Smooth muscle cell (in vitro differentiated cells): ENCODE measurements at regions not wholly inside any gene's neighbourhood (a gene's known extent, or its start where the extent isn't known, plus 50 kb on each side); places are given as distances from the start of the nearest gene placed in this dataset.

ENCODE experiments used
- DNase-seq: peaks from one replicate; lab custom pipeline; 2025; ENCODE audit not compliant: unreplicated experiment; lab: John Stamatoyannopoulos, UW
- H2AFZ ChIP-seq: fragments of 200-600 bp; sonication (generic); 2 replicates; pipeline ENCODE4 v1.6.0; 2016; ENCODE audit warnings: antibody characterized with exemption, low read depth, mild to moderate bottlenecking
- H3F3A ChIP-seq: fragments of 200-600 bp; sonication (generic); 2 replicates; pipeline ENCODE4 v1.6.0; 2017; ENCODE audit warnings: antibody characterized with exemption, low read depth
- H3K27ac ChIP-seq: fragments of 200-600 bp; sonication (generic); 2 replicates; pipeline ENCODE4 v1.5.1; 2016; ENCODE audit warnings: low read depth, mild to moderate bottlenecking
- H3K27me3 ChIP-seq: fragments of 200-600 bp; sonication (generic); 2 replicates; pipeline ENCODE4 v1.6.1; 2016; ENCODE audit warnings: low read depth, mild to moderate bottlenecking
- H3K36me3 ChIP-seq: fragments of 200-600 bp; sonication (generic); 2 replicates; pipeline ENCODE4 v1.5.1; 2016; ENCODE audit warnings: low read depth
- H3K4me1 ChIP-seq: fragments of 200-600 bp; sonication (generic); 2 replicates; pipeline ENCODE4 v1.5.1; 2016; ENCODE audit warnings: low read depth
- H3K4me2 ChIP-seq: fragments of 200-600 bp; sonication (generic); 2 replicates; pipeline ENCODE4 v1.6.0; 2016; ENCODE audit warnings: mild to moderate bottlenecking
- H3K4me3 ChIP-seq: fragments of 200-600 bp; sonication (generic); 2 replicates; pipeline ENCODE4 v1.5.1; 2016; ENCODE audit warnings: mild to moderate bottlenecking
- H3K79me2 ChIP-seq: fragments of 200-600 bp; sonication (generic); 2 replicates; pipeline ENCODE4 v1.6.0; 2016; ENCODE audit warnings: low read depth, mild to moderate bottlenecking
- H3K9ac ChIP-seq: fragments of 200-600 bp; sonication (generic); 2 replicates; pipeline ENCODE4 v1.6.0; 2016; ENCODE audit warnings: low read depth
- H3K9me3 ChIP-seq: fragments of 200-600 bp; sonication (generic); replicated peaks from 2 replicates; pipeline ENCODE4 v1.5.1; 2016; ENCODE audit warnings: low read depth
- H4K20me1 ChIP-seq: fragments of 200-600 bp; sonication (generic); 2 replicates; pipeline ENCODE4 v1.6.0; 2016; ENCODE audit warnings: low read depth
- CTCF ChIP-seq: fragments of 200-600 bp; sonication (generic); IDR thresholded peaks from 2 replicates; pipeline ENCODE4 v1.5.1; 2017; ENCODE audit warnings: borderline replicate concordance, mild to moderate bottlenecking, antibody characterized with exemption; ENCODE audit not compliant: insufficient read depth, poor library complexity, severe bottlenecking
- WGBS: methylation state at CpG from one replicate; pipeline ENCODE4 v1.1.7; 2016; ENCODE audit warnings: low lambda C conversion rate; 5-methylcytosine and 5-hydroxymethylcytosine counted together

- Histone ChIP-seq H3K79me2 (no peaks in the 10 kb centered on the region), H3K9me3 (no peaks in the 10 kb centered on the region), H3K4me3 (no peak overlapping the region), H3K27me3 (no peaks in the 10 kb centered on the region), H3K27ac (no peak overlapping the region), H3F3A (no peaks in the 10 kb centered on the region), H3K9ac (no peak overlapping the region), H3K4me2 (no peak overlapping the region), H2AFZ (no peak overlapping the region), H4K20me1 (no peaks in the 10 kb centered on the region), H3K36me3 (no peaks in the 10 kb centered on the region), H3K4me1 (no peaks in the 10 kb centered on the region)
- no peak for TF ChIP-seq CTCF
- 59% methylated on average over 3 of the region's 3 CpGs for WGBS
- DNase-seq = no peak
Observed at GRCh38 chr1:233485809-233486398, 128.0 kb upstream of the KCNK1 start.

- Histone ChIP-seq H3K9ac (no peak overlapping the region), H3F3A (no peaks in the 10 kb centered on the region), H3K79me2 (no peaks in the 10 kb centered on the region), H3K27me3 (no peaks in the 10 kb centered on the region), H3K27ac (no peak overlapping the region), H3K36me3 (no peaks in the 10 kb centered on the region), H3K9me3 (no peaks in the 10 kb centered on the region), H2AFZ (no peak overlapping the region), H3K4me3 (no peak overlapping the region), H3K4me1 (no peaks in the 10 kb centered on the region), H3K4me2 (no peak overlapping the region), H4K20me1 (no peaks in the 10 kb centered on the region)
- no peak for DNase-seq
- no peak for TF ChIP-seq CTCF
Observed at GRCh38 chr1:233487408-233487807, 126.5 kb upstream of the KCNK1 start.

GRCh38 chr1:233489411-233489810 lies 124.5 kb upstream of the KCNK1 start:
- Histone ChIP-seq H3K27me3 (no peaks in the 10 kb centered on the region), H2AFZ (no peak overlapping the region), H3K36me3 (no peaks in the 10 kb centered on the region), H3K79me2 (no peaks in the 10 kb centered on the region), H3K9ac (no peak overlapping the region), H3K4me1 (no peaks in the 10 kb centered on the region), H3K27ac (no peak overlapping the region), H3K9me3 (no peaks in the 10 kb centered on the region), H3F3A (no peaks in the 10 kb centered on the region), H3K4me3 (no peak overlapping the region), H4K20me1 (no peaks in the 10 kb centered on the region), H3K4me2 (no peak overlapping the region)
- no peak for DNase-seq
- TF ChIP-seq CTCF = no peak
- 85% methylated on average over 4 of the region's 4 CpGs for WGBS

GRCh38 chr1:233490488-233490887 lies 123.4 kb upstream of the KCNK1 start:
- Histone ChIP-seq H3F3A (no peaks in the 10 kb centered on the region), H2AFZ (no peak overlapping the region), H3K79me2 (no peaks in the 10 kb centered on the region), H3K27ac (no peak overlapping the region), H4K20me1 (no peaks in the 10 kb centered on the region), H3K9ac (no peak overlapping the region), H3K27me3 (no peaks in the 10 kb centered on the region), H3K9me3 (no peaks in the 10 kb centered on the region), H3K4me1 (no peaks in the 10 kb centered on the region), H3K4me2 (no peak overlapping the region), H3K4me3 (no peak overlapping the region), H3K36me3 (no peaks in the 10 kb centered on the region)
- DNase-seq = no peak
- WGBS = 91% methylated on average over 2 of the region's 2 CpGs
- TF ChIP-seq CTCF = no peak
